HG03342 (cell line): ENCODE measurements at regions not wholly inside any gene's neighbourhood (a gene's known extent, or its start where the extent isn't known, plus 50 kb on each side); places are given as distances from the start of the nearest gene placed in this dataset.
"Not testable (repeated sequence)": the region's sequence is repeated elsewhere in the genome, so short reads cannot be mapped to it uniquely, and the experiment has no call there.

Experiments
- ATAC-seq: cut with Tn5 transposase; IDR thresholded peaks from one replicate; pipeline ENCODE4 v1.9.1; 2021; ENCODE audit warnings: mild to moderate bottlenecking, moderate library complexity; ENCODE audit not compliant: unreplicated experiment

GRCh38 chr6:84635081-84635761 is 129.2 kb downstream of the TBX18 start:
- ATAC-seq, result no peak

GRCh38 chr6:84633771-84634170 is 130.6 kb downstream of the TBX18 start:
- no peak for ATAC-seq

GRCh38 chr6:84626527-84626926 is 137.9 kb downstream of the TBX18 start:
- not testable (repeated sequence) for ATAC-seq

- no peak for ATAC-seq
These were observed 138.9 kb downstream of the TBX18 start for GRCh38 chr6:84625506-84625905.

- no peak for ATAC-seq
These were observed 140.3 kb downstream of the TBX18 start for GRCh38 chr6:84623956-84624680.

GRCh38 chr6:84618836-84619235 is 145.6 kb downstream of the TBX18 start:
- ATAC-seq, result no peak

- no peak for ATAC-seq
These were observed 146.2 kb downstream of the TBX18 start for GRCh38 chr6:84618046-84618752.

- no peak for ATAC-seq
These were observed 148.4 kb downstream of the TBX18 start for GRCh38 chr6:84615987-84616386.

- no peak for ATAC-seq
These were observed 149.1 kb downstream of the TBX18 start for GRCh38 chr6:84615113-84615850.

- no peak for ATAC-seq
These were observed 157.5 kb downstream of the TBX18 start for GRCh38 chr6:84606860-84607259.

- ATAC-seq, result no peak
These were observed 159.1 kb downstream of the TBX18 start for GRCh38 chr6:84605298-84605697.

GRCh38 chr6:84601366-84601765 is 163.0 kb downstream of the TBX18 start:
- no peak for ATAC-seq

- no peak for ATAC-seq
These were observed 164.4 kb downstream of the TBX18 start for GRCh38 chr6:84599991-84600390.

GRCh38 chr6:84597238-84597875 is 167.0 kb downstream of the TBX18 start:
- ATAC-seq, result no peak

- no peak for ATAC-seq
These were observed 167.9 kb downstream of the TBX18 start for GRCh38 chr6:84596488-84596887.

- ATAC-seq, result no peak
These were observed 175.7 kb downstream of the TBX18 start for GRCh38 chr6:84588697-84589080.

- not testable (repeated sequence) for ATAC-seq
These were observed 176.3 kb downstream of the TBX18 start for GRCh38 chr6:84587994-84588696.

GRCh38 chr6:84587202-84587940 is 177.0 kb downstream of the TBX18 start:
- not testable (repeated sequence) for ATAC-seq

- ATAC-seq, result no peak
These were observed 180.6 kb downstream of the TBX18 start for GRCh38 chr6:84583784-84584183.
